ENCODE measurements at regions not wholly inside any gene's neighbourhood (a gene's known extent, or its start where the extent isn't known, plus 50 kb on each side); places are given as distances from the start of the nearest gene placed in this dataset.
"Not testable (repeated sequence)": the region's sequence is repeated elsewhere in the genome, so short reads cannot be mapped to it uniquely, and the experiment has no call there.

- no peaks in the 10 kb centered on the region for H3K27me3 ChIP-seq
- H3K9me3 ChIP-seq: no peaks in the 10 kb centered on the region
- peaks cover 13% of the 10 kb centered on the region for H3K4me1 ChIP-seq
- no peaks in the 10 kb centered on the region for H3K36me3 ChIP-seq (ENCODE audit: low read depth, missing control alignments)
- H3K27ac ChIP-seq: no peak overlapping the region
- 92 to 94% methylated on average over 7 of the region's 7 CpGs for WGBS, 2 donors
- DNase-seq: no peak
- intact Hi-C loops (cut with DNase I; ENCODE audit: low total_unique reads): no loop called here
- TF ChIP-seq CTCF (IDR thresholded peaks at IDR 0.05): no peak
- no peak for TF ChIP-seq POLR2A (IDR thresholded peaks at IDR 0.05)
- H3K4me3 ChIP-seq: no peak overlapping the region
Measured at GRCh38 chr2:234884591-234884990, 67.2 kb upstream of the SH3BP4 start.

- Histone ChIP-seq H3K27me3 (no peaks in the 10 kb centered on the region), H3K4me1 (peaks cover 13% of the 10 kb centered on the region), H3K9me3 (no peaks in the 10 kb centered on the region), H3K4me3 (peak overlapping the region in 1 of 2 donors; percentile 15), H3K27ac (peak overlapping the region in 1 of 2 donors; percentile 32), H3K36me3 (ENCODE audit: low read depth, missing control alignments) (no peaks in the 10 kb centered on the region)
- TF ChIP-seq CTCF (IDR thresholded peaks at IDR 0.05) (peak; percentile 91 to 95 (median 95)), POLR2A (IDR thresholded peaks at IDR 0.05) (no peak)
- intact Hi-C loops (cut with DNase I; ENCODE audit: low total_unique reads): no loop called here
- DNase-seq: peak; percentile 97
- WGBS, 2 donors: 3 to 16% methylated on average over 8 of the region's 8 CpGs
Measured at GRCh38 chr2:234881413-234882241, 70.2 kb upstream of the SH3BP4 start.

GRCh38 chr2:234880551-234881211 lies 71.1 kb upstream of the SH3BP4 start:
- intact Hi-C loops (cut with DNase I; ENCODE audit: low total_unique reads): no loop called here

GRCh38 chr2:234879671-234880455 lies 72.0 kb upstream of the SH3BP4 start:
- peaks cover 13% of the 10 kb centered on the region for H3K4me1 ChIP-seq
- no peaks in the 10 kb centered on the region for H3K27me3 ChIP-seq
- 81 to 82% methylated on average over 5 of the region's 5 CpGs for WGBS, 2 donors
- no peak overlapping the region for H3K27ac ChIP-seq
- H3K4me3 ChIP-seq: no peak overlapping the region
- DNase-seq: no peak
- H3K9me3 ChIP-seq: no peaks in the 10 kb centered on the region
- no peaks in the 10 kb centered on the region for H3K36me3 ChIP-seq (ENCODE audit: low read depth, missing control alignments)
- no peak for TF ChIP-seq CTCF (IDR thresholded peaks at IDR 0.05)
- no peak for TF ChIP-seq POLR2A (IDR thresholded peaks at IDR 0.05)
- intact Hi-C loops (cut with DNase I; ENCODE audit: low total_unique reads): no loop called here

More at GRCh38 chr2:234880551-234881211, 71.1 kb upstream of the SH3BP4 start:
- no peaks in the 10 kb centered on the region for H3K9me3 ChIP-seq
- no peaks in the 10 kb centered on the region for H3K36me3 ChIP-seq (ENCODE audit: low read depth, missing control alignments)
- H3K4me1 ChIP-seq: peaks cover 13% of the 10 kb centered on the region
- DNase-seq: no peak
- H3K4me3 ChIP-seq: no peak overlapping the region
- H3K27me3 ChIP-seq: no peaks in the 10 kb centered on the region
- H3K27ac ChIP-seq: peak overlapping the region in 1 of 2 donors; percentile 32
- 21 to 42% methylated on average over 7 of the region's 7 CpGs for whole genome bisulfite sequencing, 2 donors
- TF ChIP-seq POLR2A (IDR thresholded peaks at IDR 0.05) (no peak), CTCF (IDR thresholded peaks at IDR 0.05) (no peak)

GRCh38 chr2:234876621-234877020 lies 75.2 kb upstream of the SH3BP4 start:
- WGBS, 2 donors: 94 to 98% methylated on average over 2 of the region's 2 CpGs
- H3K4me3 ChIP-seq; DNase-seq; H3K9me3 ChIP-seq; intact Hi-C loops (cut with DNase I; ENCODE audit: low total_unique reads); H3K36me3 ChIP-seq (ENCODE audit: low read depth, missing control alignments); H3K27me3 ChIP-seq; H3K27ac ChIP-seq: not testable (repeated sequence)
- peaks cover 13% of the 10 kb centered on the region for H3K4me1 ChIP-seq
